PC-9 (cell line): ENCODE measurements at regions not wholly inside any gene's neighbourhood (a gene's known extent, or its start where the extent isn't known, plus 50 kb on each side); places are given as distances from the start of the nearest gene placed in this dataset.
"Not testable (repeated sequence)": the region's sequence is repeated elsewhere in the genome, so short reads cannot be mapped to it uniquely, and the experiment has no call there.

Experiments
- EZH2 ChIP-seq: fragments of 200-600 bp; sonication (generic); IDR thresholded peaks from 2 replicates; pipeline ENCODE4 v1.8.0; 2017; ENCODE audit warnings: antibody characterized with exemption, low read depth
- TF ChIP-seq, protein P1 (sequence below): fragments of 200-600 bp; sonication (generic); conservative IDR thresholded peaks from 2 replicates; pipeline ENCODE4 v1.6.1; 2017; ENCODE audit warnings: mixed run types, antibody characterized with exemption, mild to moderate bottlenecking, moderate library complexity

DNA sequence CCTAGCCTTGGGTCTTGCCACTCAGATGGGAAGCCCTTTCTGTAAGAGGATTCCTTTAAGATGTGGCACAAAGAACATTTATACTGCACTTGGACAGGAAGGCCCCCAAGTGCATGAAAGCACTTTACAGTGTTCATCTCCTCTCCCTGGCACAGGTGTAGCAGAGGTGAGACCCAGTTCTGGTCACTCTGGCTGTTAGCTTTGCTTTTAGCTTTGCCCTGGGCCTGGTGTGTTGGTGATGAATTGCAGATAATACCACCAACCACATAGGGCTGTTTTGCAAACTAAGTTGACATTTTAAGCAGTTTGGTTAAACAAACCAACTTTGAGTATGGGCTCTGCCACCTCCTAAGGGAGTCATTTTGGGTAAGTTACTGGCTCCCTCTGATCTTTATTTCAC lies 296.3 kb downstream of the BCL2L11 start:
- TF ChIP-seq, protein P1, sequence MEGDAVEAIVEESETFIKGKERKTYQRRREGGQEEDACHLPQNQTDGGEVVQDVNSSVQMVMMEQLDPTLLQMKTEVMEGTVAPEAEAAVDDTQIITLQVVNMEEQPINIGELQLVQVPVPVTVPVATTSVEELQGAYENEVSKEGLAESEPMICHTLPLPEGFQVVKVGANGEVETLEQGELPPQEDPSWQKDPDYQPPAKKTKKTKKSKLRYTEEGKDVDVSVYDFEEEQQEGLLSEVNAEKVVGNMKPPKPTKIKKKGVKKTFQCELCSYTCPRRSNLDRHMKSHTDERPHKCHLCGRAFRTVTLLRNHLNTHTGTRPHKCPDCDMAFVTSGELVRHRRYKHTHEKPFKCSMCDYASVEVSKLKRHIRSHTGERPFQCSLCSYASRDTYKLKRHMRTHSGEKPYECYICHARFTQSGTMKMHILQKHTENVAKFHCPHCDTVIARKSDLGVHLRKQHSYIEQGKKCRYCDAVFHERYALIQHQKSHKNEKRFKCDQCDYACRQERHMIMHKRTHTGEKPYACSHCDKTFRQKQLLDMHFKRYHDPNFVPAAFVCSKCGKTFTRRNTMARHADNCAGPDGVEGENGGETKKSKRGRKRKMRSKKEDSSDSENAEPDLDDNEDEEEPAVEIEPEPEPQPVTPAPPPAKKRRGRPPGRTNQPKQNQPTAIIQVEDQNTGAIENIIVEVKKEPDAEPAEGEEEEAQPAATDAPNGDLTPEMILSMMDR = not testable (repeated sequence)
- TF ChIP-seq EZH2 = not testable (repeated sequence)
